H9 (cell line): ENCODE measurements at regions not wholly inside any gene's neighbourhood (a gene's known extent, or its start where the extent isn't known, plus 50 kb on each side); places are given as distances from the start of the nearest gene placed in this dataset.

Experiments
- DNase-seq: peaks from one replicate; pipeline ENCODE4 v3.0.0-alpha.2; 2017
- H2AFZ ChIP-seq: one replicate; pipeline ENCODE4 v1.6.1; 2013; ENCODE audit warnings: mild to moderate bottlenecking, low read length, control low read depth, moderate library complexity
- H2AK5ac ChIP-seq: 2 replicates; pipeline ENCODE4 v1.6.1; 2013; ENCODE audit warnings: low read length, control low read depth, mixed read lengths; ENCODE audit not compliant: insufficient read length
- H2BK120ac ChIP-seq: one replicate; pipeline ENCODE4 v1.6.1; 2013; ENCODE audit warnings: low read depth, mild to moderate bottlenecking, low read length, control low read depth, inconsistent platforms; ENCODE audit not compliant: poor library complexity, severe bottlenecking
- H2BK12ac ChIP-seq: 2 replicates; pipeline ENCODE4 v1.6.1; 2013; ENCODE audit warnings: low read length, control low read depth, mixed read lengths, low read depth; ENCODE audit not compliant: insufficient read length
- H2BK15ac ChIP-seq: 2 replicates; pipeline ENCODE4 v1.6.1; 2013; ENCODE audit warnings: low read depth, low read length, control low read depth
- H2BK20ac ChIP-seq: one replicate; pipeline ENCODE4 v1.6.1; 2013; ENCODE audit warnings: low read depth, mild to moderate bottlenecking, low read length, control low read depth, inconsistent platforms; ENCODE audit not compliant: poor library complexity, severe bottlenecking
- H2BK5ac ChIP-seq: 2 replicates; pipeline ENCODE4 v1.6.1; 2013; ENCODE audit warnings: low read length, control low read depth, mixed read lengths; ENCODE audit not compliant: insufficient read length
- H3K14ac ChIP-seq: 2 replicates; pipeline ENCODE4 v1.6.1; 2013; ENCODE audit warnings: low read length, control low read depth; ENCODE audit not compliant: insufficient read depth
- H3K18ac ChIP-seq: 2 replicates; pipeline ENCODE4 v1.6.1; 2013; ENCODE audit warnings: low read depth, mild to moderate bottlenecking, mixed read lengths, low read length, control low read depth; ENCODE audit not compliant: insufficient read length
- H3K23ac ChIP-seq: 2 replicates; pipeline ENCODE4 v1.6.1; 2013; ENCODE audit warnings: low read length, control low read depth, mixed read lengths, low read depth; ENCODE audit not compliant: insufficient read length
- H3K23me2 ChIP-seq: 2 replicates; pipeline ENCODE4 v1.6.1; 2013; ENCODE audit warnings: low read depth, mild to moderate bottlenecking, mixed read lengths, low read length, control low read depth; ENCODE audit not compliant: insufficient read length, poor library complexity, severe bottlenecking
- H3K27ac ChIP-seq: 2 replicates; pipeline ENCODE4 v1.5.1; 2013; ENCODE audit warnings: low read length, control low read depth, mixed read lengths, low read depth; ENCODE audit not compliant: insufficient read length
- H3K27me3 ChIP-seq: 2 replicates; pipeline ENCODE4 v1.6.1; 2013; ENCODE audit warnings: low read length, control low read depth, inconsistent platforms; ENCODE audit not compliant: insufficient read depth
- H3K4ac ChIP-seq: 2 replicates; pipeline ENCODE4 v1.6.1; 2013; ENCODE audit warnings: low read depth, mild to moderate bottlenecking, control low read depth, inconsistent platforms, low read length, moderate library complexity
- H3K4me1 ChIP-seq: 2 replicates; pipeline ENCODE4 v1.6.1; 2013; ENCODE audit warnings: low read length, control low read depth, inconsistent platforms; ENCODE audit not compliant: insufficient read depth
- H3K4me2 ChIP-seq: 2 replicates; pipeline ENCODE4 v1.6.1; 2013; ENCODE audit warnings: low read length, control low read depth, mixed read lengths; ENCODE audit not compliant: insufficient read length, insufficient read depth
- H3K56ac ChIP-seq: 2 replicates; pipeline ENCODE4 v1.6.1; 2013; ENCODE audit warnings: low read depth, mild to moderate bottlenecking, mixed read lengths, low read length, control low read depth; ENCODE audit not compliant: insufficient read length
- H3K79me1 ChIP-seq: 2 replicates; pipeline ENCODE4 v1.6.1; 2013; ENCODE audit warnings: low read depth, mild to moderate bottlenecking, moderate library complexity, low read length, control low read depth, inconsistent platforms; ENCODE audit not compliant: insufficient read depth, poor library complexity, severe bottlenecking
- H3K79me2 ChIP-seq: 2 replicates; pipeline ENCODE4 v1.6.1; 2013; ENCODE audit warnings: low read length, control low read depth, inconsistent platforms; ENCODE audit not compliant: insufficient read depth
- H3K9ac ChIP-seq: 2 replicates; pipeline ENCODE4 v1.6.1; 2013; ENCODE audit warnings: low read length, control low read depth, mixed read lengths; ENCODE audit not compliant: insufficient read length; ENCODE audit errors: extremely low read depth
- H3K9me3 ChIP-seq: one replicate; pipeline ENCODE4 v1.6.1; 2013; ENCODE audit warnings: low read depth, low read length, inconsistent platforms; ENCODE audit not compliant: control insufficient read depth
- H3T11ph ChIP-seq: one replicate; pipeline ENCODE4 v1.6.1; 2013; ENCODE audit warnings: mild to moderate bottlenecking, low read length, control low read depth, inconsistent platforms
- H4K20me1 ChIP-seq: one replicate; pipeline ENCODE4 v1.6.1; 2013; ENCODE audit not compliant: control insufficient read depth, insufficient read length, insufficient read depth
- H4K5ac ChIP-seq: 2 replicates; pipeline ENCODE4 v1.6.1; 2013; ENCODE audit warnings: low read depth, mild to moderate bottlenecking, mixed read lengths, low read length, control low read depth; ENCODE audit not compliant: insufficient read length
- H4K8ac ChIP-seq: replicated peaks from 2 replicates; pipeline ENCODE4 v1.6.1; 2013; ENCODE audit warnings: low read length, control low read depth, mixed read lengths, low read depth; ENCODE audit not compliant: insufficient read length
- H4K91ac ChIP-seq: 2 replicates; pipeline ENCODE4 v1.6.1; 2013; ENCODE audit warnings: low read depth, mild to moderate bottlenecking, moderate library complexity, mixed read lengths, low read length, control low read depth; ENCODE audit not compliant: insufficient read length
- H3K27ac Mint-ChIP-seq, 3 experiments: 2 replicates in 2 of 3; 3 replicates in 1 of 3; pipeline ENCODE4 v1.8.0; 2020 to 2021; ENCODE audit warnings: mixed read lengths in 3 of 3, mild to moderate bottlenecking in 1 of 3, moderate library complexity in 1 of 3
- H3K27me3 Mint-ChIP-seq: 2 replicates; pipeline ENCODE4 v1.8.0; 2021; ENCODE audit warnings: low read depth, mild to moderate bottlenecking, moderate library complexity, mixed read lengths
- H3K36me3 Mint-ChIP-seq, 3 experiments: 2 replicates in 2 of 3; 3 replicates in 1 of 3; pipeline ENCODE4 v1.8.0; 2020 to 2021; ENCODE audit warnings: low read depth in 3 of 3, mixed read lengths in 3 of 3; ENCODE audit not compliant: insufficient read depth in 1 of 3
- H3K4me1 Mint-ChIP-seq, 2 experiments: 2 replicates each; pipeline ENCODE4 v1.8.0; 2020; ENCODE audit warnings: mixed read lengths in 2 of 2
- H3K4me3 Mint-ChIP-seq, 2 experiments: 2 replicates in 1 of 2; 3 replicates in 1 of 2; pipeline ENCODE4 v1.8.0; 2020 to 2021; ENCODE audit warnings: mild to moderate bottlenecking in 2 of 2, mixed read lengths in 2 of 2, moderate library complexity in 1 of 2
- H3K9me3 Mint-ChIP-seq, 2 experiments: 2 replicates in 1 of 2; 3 replicates in 1 of 2; pipeline ENCODE4 v1.8.0; 2020; ENCODE audit warnings: mild to moderate bottlenecking in 2 of 2, mixed read lengths in 2 of 2, moderate library complexity in 1 of 2
- WGBS: extraction: QIAGEN DNeasy Blood & Tissue Kit; methylation state at CpG from one replicate; pipeline ENCODE4 v1.1.7; 2013; ENCODE audit warnings: missing lambda C conversion rate, low lambda C conversion rate, mixed read lengths; ENCODE audit not compliant: insufficient read length; ENCODE audit errors: extremely low coverage; 5-methylcytosine and 5-hydroxymethylcytosine counted together
- TF ChIP-seq, protein P1 (sequence below): fragments of 200-600 bp; sonication (generic); conservative IDR thresholded peaks from 3 replicates; pipeline ENCODE4 v1.8.0; 2021; ENCODE audit warnings: antibody characterized with exemption, mild to moderate bottlenecking

GRCh38 chr9:135377431-135377830 is 102.2 kb upstream of the PPP1R26 start:
- Histone ChIP-seq H2BK5ac (no peak overlapping the region), H3K79me1 (no peaks in the 10 kb centered on the region), H3K4me1 (no peaks in the 10 kb centered on the region), H3T11ph (no peak overlapping the region), H3K79me2 (no peaks in the 10 kb centered on the region), H2AK5ac (no peak overlapping the region), H3K4me2 (no peak overlapping the region), H2BK20ac (no peak overlapping the region), H3K4ac (no peak overlapping the region), H3K14ac (no peak overlapping the region), H3K9me3 (no peaks in the 10 kb centered on the region), H4K20me1 (no peaks in the 10 kb centered on the region), H4K5ac (no peak overlapping the region), H2AFZ (no peak overlapping the region), H2BK15ac (no peak overlapping the region), H3K23me2 (no peaks in the 10 kb centered on the region), H4K91ac (no peak overlapping the region), H3K27ac (no peak overlapping the region), H3K23ac (no peak overlapping the region), H3K18ac (no peak overlapping the region), H2BK120ac (no peak overlapping the region), H3K27me3 (no peaks in the 10 kb centered on the region), H3K9ac (no peak overlapping the region), H4K8ac (no peak overlapping the region), H3K56ac (no peak overlapping the region), H2BK12ac (no peak overlapping the region)
- peak overlapping the region in 1 of 3 experiments; percentile 55; a peak in 1 of 7 replicates for H3K27ac Mint-ChIP-seq
- WGBS = no CpG with 5 or more reads among the region's 12 CpGs
- no peak overlapping the region for H3K4me3 Mint-ChIP-seq
- no peaks in the 10 kb centered on the region; a peak in 1 of 5 replicates for H3K9me3 Mint-ChIP-seq
- no peaks in the 10 kb centered on the region for H3K27me3 Mint-ChIP-seq
- peaks cover 9 to 13% of the 10 kb centered on the region in 2 experiments for H3K4me1 Mint-ChIP-seq
- H3K36me3 Mint-ChIP-seq = no peaks in the 10 kb centered on the region
- TF ChIP-seq, protein P1, sequence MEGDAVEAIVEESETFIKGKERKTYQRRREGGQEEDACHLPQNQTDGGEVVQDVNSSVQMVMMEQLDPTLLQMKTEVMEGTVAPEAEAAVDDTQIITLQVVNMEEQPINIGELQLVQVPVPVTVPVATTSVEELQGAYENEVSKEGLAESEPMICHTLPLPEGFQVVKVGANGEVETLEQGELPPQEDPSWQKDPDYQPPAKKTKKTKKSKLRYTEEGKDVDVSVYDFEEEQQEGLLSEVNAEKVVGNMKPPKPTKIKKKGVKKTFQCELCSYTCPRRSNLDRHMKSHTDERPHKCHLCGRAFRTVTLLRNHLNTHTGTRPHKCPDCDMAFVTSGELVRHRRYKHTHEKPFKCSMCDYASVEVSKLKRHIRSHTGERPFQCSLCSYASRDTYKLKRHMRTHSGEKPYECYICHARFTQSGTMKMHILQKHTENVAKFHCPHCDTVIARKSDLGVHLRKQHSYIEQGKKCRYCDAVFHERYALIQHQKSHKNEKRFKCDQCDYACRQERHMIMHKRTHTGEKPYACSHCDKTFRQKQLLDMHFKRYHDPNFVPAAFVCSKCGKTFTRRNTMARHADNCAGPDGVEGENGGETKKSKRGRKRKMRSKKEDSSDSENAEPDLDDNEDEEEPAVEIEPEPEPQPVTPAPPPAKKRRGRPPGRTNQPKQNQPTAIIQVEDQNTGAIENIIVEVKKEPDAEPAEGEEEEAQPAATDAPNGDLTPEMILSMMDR = no peak
- DNase-seq = no peak
